Mammary epithelial cell (primary cell): ENCODE measurements at regions not wholly inside any gene's neighbourhood (a gene's known extent, or its start where the extent isn't known, plus 50 kb on each side); places are given as distances from the start of the nearest gene placed in this dataset.

Experiments
- EZH2 ChIP-seq: IDR thresholded peaks from 2 replicates; pipeline ENCODE4 v1.6.1; 2012; ENCODE audit warnings: low read length, inconsistent platforms, borderline replicate concordance
- TF ChIP-seq, protein P1 (sequence below), 2 donors: IDR thresholded peaks in 1 of 2; conservative IDR thresholded peaks in 1 of 2; 2 replicates each; pipeline ENCODE4 v1.5.1; 2011 to 2012; ENCODE audit warnings: inconsistent platforms in 2 of 2, low read length in 2 of 2, mild to moderate bottlenecking in 2 of 2, control low read depth in 1 of 2, low read depth in 1 of 2; ENCODE audit not compliant: insufficient read depth in 1 of 2; ENCODE audit errors: extremely low read depth in 1 of 2

DNA sequence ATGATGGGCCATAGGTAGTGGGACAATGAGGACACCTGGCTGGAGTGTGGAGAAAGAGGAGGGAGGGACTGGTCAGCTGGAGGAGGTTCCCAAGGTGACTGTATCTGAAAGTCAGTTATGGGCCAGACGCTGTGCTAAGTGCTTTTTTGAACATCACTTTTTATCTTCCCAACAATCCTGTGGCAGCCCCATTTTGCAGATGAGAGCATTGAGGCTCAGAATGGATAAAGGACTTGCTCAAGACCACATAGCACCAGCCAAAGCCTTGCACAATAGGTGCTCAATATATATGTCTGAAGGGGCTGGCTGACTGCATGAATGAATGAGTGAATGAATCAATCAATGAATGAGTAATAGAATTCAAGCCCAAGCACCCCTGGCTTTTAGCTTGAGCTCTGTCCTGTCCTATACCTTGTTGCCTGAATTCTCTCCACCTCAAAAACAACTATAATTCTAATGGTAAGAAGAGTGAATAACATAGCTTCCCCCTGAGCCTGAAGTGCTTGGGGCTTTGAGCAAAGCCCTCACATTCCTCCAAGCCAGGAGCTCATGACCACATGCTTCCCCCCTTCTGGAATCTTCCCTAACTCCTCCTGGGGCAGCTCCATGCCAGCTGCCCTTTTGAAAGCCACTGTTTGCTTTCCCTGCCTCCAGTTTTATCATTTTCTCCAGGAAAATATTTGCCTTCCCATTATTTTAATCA, 150.9 kb downstream of the RPLP1 start:
- TF ChIP-seq, protein P1, sequence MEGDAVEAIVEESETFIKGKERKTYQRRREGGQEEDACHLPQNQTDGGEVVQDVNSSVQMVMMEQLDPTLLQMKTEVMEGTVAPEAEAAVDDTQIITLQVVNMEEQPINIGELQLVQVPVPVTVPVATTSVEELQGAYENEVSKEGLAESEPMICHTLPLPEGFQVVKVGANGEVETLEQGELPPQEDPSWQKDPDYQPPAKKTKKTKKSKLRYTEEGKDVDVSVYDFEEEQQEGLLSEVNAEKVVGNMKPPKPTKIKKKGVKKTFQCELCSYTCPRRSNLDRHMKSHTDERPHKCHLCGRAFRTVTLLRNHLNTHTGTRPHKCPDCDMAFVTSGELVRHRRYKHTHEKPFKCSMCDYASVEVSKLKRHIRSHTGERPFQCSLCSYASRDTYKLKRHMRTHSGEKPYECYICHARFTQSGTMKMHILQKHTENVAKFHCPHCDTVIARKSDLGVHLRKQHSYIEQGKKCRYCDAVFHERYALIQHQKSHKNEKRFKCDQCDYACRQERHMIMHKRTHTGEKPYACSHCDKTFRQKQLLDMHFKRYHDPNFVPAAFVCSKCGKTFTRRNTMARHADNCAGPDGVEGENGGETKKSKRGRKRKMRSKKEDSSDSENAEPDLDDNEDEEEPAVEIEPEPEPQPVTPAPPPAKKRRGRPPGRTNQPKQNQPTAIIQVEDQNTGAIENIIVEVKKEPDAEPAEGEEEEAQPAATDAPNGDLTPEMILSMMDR (conservative IDR thresholded peaks at IDR 0.05 in 1 of 2, IDR thresholded peaks at IDR 0.05 in 1 of 2; ENCODE audit: extremely low read depth in 1 of 2, insufficient read depth in 1 of 2, low read depth in 1 of 2, low read length in 2 of 2) = no peak
- no peak for TF ChIP-seq EZH2
